Stimulated activated CD4-positive, alpha-beta T cell treated with anti-CD3 and anti-CD28 coated beads, Interleukin-4, amount 100 ng/mL, for 48 hours (primary cell): ENCODE measurements at regions not wholly inside any gene's neighbourhood (a gene's known extent, or its start where the extent isn't known, plus 50 kb on each side); places are given as distances from the start of the nearest gene placed in this dataset.
"Not testable (repeated sequence)": the region's sequence is repeated elsewhere in the genome, so short reads cannot be mapped to it uniquely, and the experiment has no call there.

Experiments
- DNase-seq, 2 donors: peaks; one replicate each; pipeline ENCODE4 v3.0.0-alpha.2; 2020; ENCODE audit warnings: low read depth in 2 of 2

GRCh38 chrX:76509775-76510174 is 82.3 kb downstream of the MAGEE1 start:
- no peak for DNase-seq

GRCh38 chrX:76517544-76517943 is 90.0 kb downstream of the MAGEE1 start:
- no peak for DNase-seq

GRCh38 chrX:76520273-76521054 is 93.0 kb downstream of the MAGEE1 start:
- no peak for DNase-seq

- not testable (repeated sequence) for DNase-seq
Measured at GRCh38 chrX:76535675-76536074, 108.2 kb downstream of the MAGEE1 start.

- no peak for DNase-seq
Measured at GRCh38 chrX:76538860-76539259, 111.3 kb downstream of the MAGEE1 start.

GRCh38 chrX:76543381-76543780 is 115.9 kb downstream of the MAGEE1 start:
- DNase-seq, result not testable (repeated sequence)

GRCh38 chrX:76550016-76550415 is 122.5 kb downstream of the MAGEE1 start:
- no peak for DNase-seq

- DNase-seq, result no peak
Measured at GRCh38 chrX:76555269-76555668, 127.8 kb downstream of the MAGEE1 start.

- DNase-seq, result peak in 1 of 2 donors; percentile 0
Measured at GRCh38 chrX:76555816-76556215, 128.3 kb downstream of the MAGEE1 start.

- DNase-seq, result not testable (repeated sequence)
Measured at GRCh38 chrX:76564842-76565241, 137.3 kb downstream of the MAGEE1 start.

- no peak for DNase-seq
Measured at GRCh38 chrX:76605390-76605789, 177.9 kb downstream of the MAGEE1 start.

- no peak for DNase-seq
Measured at GRCh38 chrX:76617020-76617419, 189.5 kb downstream of the MAGEE1 start.

- no peak for DNase-seq
Measured at GRCh38 chrX:76643590-76643989, 216.1 kb downstream of the MAGEE1 start.

GRCh38 chrX:76651369-76651768 is 223.9 kb downstream of the MAGEE1 start:
- not testable (repeated sequence) for DNase-seq

GRCh38 chrX:76657499-76657898 is 230.0 kb downstream of the MAGEE1 start:
- no peak for DNase-seq
